ENCODE measurements at regions not wholly inside any gene's neighbourhood (a gene's known extent, or its start where the extent isn't known, plus 50 kb on each side); places are given as distances from the start of the nearest gene placed in this dataset.
"Not testable (repeated sequence)": the region's sequence is repeated elsewhere in the genome, so short reads cannot be mapped to it uniquely, and the experiment has no call there.

GRCh38 chr11:43145653-43146052 lies 166.1 kb upstream of the API5 start:
- ATAC-seq (no peak), DNase-seq (no peak), FAIRE-seq (no peak)
- intact Hi-C loops (cut with DNase I), result no loop called here
- TF ChIP-seq, protein P1, sequence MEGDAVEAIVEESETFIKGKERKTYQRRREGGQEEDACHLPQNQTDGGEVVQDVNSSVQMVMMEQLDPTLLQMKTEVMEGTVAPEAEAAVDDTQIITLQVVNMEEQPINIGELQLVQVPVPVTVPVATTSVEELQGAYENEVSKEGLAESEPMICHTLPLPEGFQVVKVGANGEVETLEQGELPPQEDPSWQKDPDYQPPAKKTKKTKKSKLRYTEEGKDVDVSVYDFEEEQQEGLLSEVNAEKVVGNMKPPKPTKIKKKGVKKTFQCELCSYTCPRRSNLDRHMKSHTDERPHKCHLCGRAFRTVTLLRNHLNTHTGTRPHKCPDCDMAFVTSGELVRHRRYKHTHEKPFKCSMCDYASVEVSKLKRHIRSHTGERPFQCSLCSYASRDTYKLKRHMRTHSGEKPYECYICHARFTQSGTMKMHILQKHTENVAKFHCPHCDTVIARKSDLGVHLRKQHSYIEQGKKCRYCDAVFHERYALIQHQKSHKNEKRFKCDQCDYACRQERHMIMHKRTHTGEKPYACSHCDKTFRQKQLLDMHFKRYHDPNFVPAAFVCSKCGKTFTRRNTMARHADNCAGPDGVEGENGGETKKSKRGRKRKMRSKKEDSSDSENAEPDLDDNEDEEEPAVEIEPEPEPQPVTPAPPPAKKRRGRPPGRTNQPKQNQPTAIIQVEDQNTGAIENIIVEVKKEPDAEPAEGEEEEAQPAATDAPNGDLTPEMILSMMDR (IDR thresholded peaks at IDR 0.05), result no peak
- no peaks in the 10 kb centered on the region for H3K36me3 ChIP-seq
- no peak overlapping the region for H3K27ac ChIP-seq
- 46 to 69% methylated on average over 1 of the region's 1 CpG for WGBS, 2 donors
- H3K4me3 ChIP-seq, result no peak overlapping the region
- no peaks in the 10 kb centered on the region for H3K4me1 ChIP-seq
- H3K27me3 ChIP-seq, result no peaks in the 10 kb centered on the region
- H3K9me3 ChIP-seq, result no peaks in the 10 kb centered on the region

GRCh38 chr11:43150697-43151096 lies 161.1 kb upstream of the API5 start:
- TF ChIP-seq, protein P1 (IDR thresholded peaks at IDR 0.05), result no peak
- ATAC-seq (no peak), DNase-seq (no peak), FAIRE-seq (peak; percentile 86)
- no peaks in the 10 kb centered on the region for H3K4me1 ChIP-seq
- no peaks in the 10 kb centered on the region for H3K27me3 ChIP-seq
- intact Hi-C loops (cut with DNase I), result no loop called here
- no peak overlapping the region for H3K4me3 ChIP-seq
- H3K36me3 ChIP-seq, result no peaks in the 10 kb centered on the region
- no peaks in the 10 kb centered on the region for H3K9me3 ChIP-seq
- H3K27ac ChIP-seq, result no peak overlapping the region

GRCh38 chr11:43164831-43165230 lies 147.0 kb upstream of the API5 start:
- intact Hi-C loops (cut with DNase I), result no loop called here
- TF ChIP-seq, protein P1 (IDR thresholded peaks at IDR 0.05), result no peak
- Histone ChIP-seq H3K4me1 (no peaks in the 10 kb centered on the region), H3K27me3 (no peaks in the 10 kb centered on the region), H3K27ac (no peak overlapping the region), H3K9me3 (no peaks in the 10 kb centered on the region), H3K4me3 (no peak overlapping the region), H3K36me3 (no peaks in the 10 kb centered on the region)
- ATAC-seq, result no peak
- no peak for DNase-seq
- WGBS, 2 donors, result 28 to 33% methylated on average over 2 of the region's 2 CpGs
- no peak for FAIRE-seq

DNA sequence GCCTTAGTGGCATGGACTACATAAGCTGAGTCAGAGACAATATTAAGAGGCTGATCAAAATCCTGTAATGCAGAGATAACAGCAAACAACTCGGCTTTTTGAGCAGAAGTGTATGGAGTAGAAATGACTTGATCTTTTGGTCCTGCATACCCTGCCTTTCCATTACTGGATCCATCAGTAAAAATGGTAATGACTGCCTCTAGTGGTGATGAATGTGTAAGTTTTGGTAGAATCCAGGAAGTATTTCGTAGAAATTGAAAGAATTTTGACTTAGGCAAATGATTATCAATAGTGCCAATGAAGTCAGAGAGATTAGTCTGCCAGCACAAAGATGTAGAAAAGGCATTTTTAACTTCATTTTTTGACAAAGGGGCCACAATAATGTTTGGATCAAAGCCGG lies 146.4 kb upstream of the API5 start:
- 51% methylated on average over 3 of the region's 3 CpGs for WGBS, 2 donors
- DNase-seq; H3K9me3 ChIP-seq; H3K4me3 ChIP-seq; H3K27me3 ChIP-seq; intact Hi-C loops (cut with DNase I); H3K36me3 ChIP-seq; H3K27ac ChIP-seq; H3K4me1 ChIP-seq; ATAC-seq: not testable (repeated sequence)
- peak; percentile 20 for FAIRE-seq

DNA sequence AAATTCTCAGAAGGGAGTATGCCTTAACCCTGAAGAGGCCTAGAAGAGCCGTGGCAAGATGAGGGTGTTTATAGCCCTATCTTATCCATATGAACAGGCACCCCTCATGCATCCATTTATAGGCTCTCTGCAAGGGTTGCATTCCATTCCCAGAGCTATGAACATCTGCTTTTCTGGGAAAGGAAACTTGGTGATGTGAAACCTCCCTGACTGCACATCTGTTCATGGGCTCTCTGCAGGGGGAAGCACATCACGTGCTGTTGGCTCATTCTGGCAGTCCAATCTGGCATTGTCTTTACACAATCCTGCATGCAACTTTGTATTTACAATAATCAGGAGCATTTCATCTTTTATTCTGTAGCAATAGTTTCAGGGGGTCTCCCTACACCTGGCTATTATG lies 143.6 kb upstream of the API5 start:
- H3K4me3 ChIP-seq; DNase-seq; H3K27ac ChIP-seq; H3K9me3 ChIP-seq; FAIRE-seq; intact Hi-C loops (cut with DNase I); ATAC-seq; H3K4me1 ChIP-seq; H3K36me3 ChIP-seq; H3K27me3 ChIP-seq: not testable (repeated sequence)
- WGBS, 2 donors, result 61 to 67% methylated on average over 2 of the region's 2 CpGs

- H3K36me3 ChIP-seq, result no peaks in the 10 kb centered on the region
- H3K9me3 ChIP-seq, result no peaks in the 10 kb centered on the region
- 53 to 55% methylated on average over 2 of the region's 2 CpGs for WGBS, 2 donors
- TF ChIP-seq, protein P1 (IDR thresholded peaks at IDR 0.05), result no peak
- ATAC-seq, result no peak
- H3K4me3 ChIP-seq, result no peak overlapping the region
- H3K27ac ChIP-seq, result no peak overlapping the region
- DNase-seq, result no peak
- intact Hi-C loops (cut with DNase I), result no loop called here
- FAIRE-seq, result no peak
- no peaks in the 10 kb centered on the region for H3K27me3 ChIP-seq
- H3K4me1 ChIP-seq, result no peaks in the 10 kb centered on the region
Measured at GRCh38 chr11:43172477-43172876, 139.3 kb upstream of the API5 start.
